Mammary epithelial cell (primary cell): ENCODE measurements at regions not wholly inside any gene's neighbourhood (a gene's known extent, or its start where the extent isn't known, plus 50 kb on each side); places are given as distances from the start of the nearest gene placed in this dataset.
"Not testable (repeated sequence)": the region's sequence is repeated elsewhere in the genome, so short reads cannot be mapped to it uniquely, and the experiment has no call there.

Source experiments
- CTCF ChIP-seq, 2 donors: IDR thresholded peaks in 1 of 2; conservative IDR thresholded peaks in 1 of 2; 2 replicates each; pipeline ENCODE4 v1.5.1; 2011 to 2012; ENCODE audit warnings: inconsistent platforms in 2 of 2, low read length in 2 of 2, mild to moderate bottlenecking in 2 of 2, control low read depth in 1 of 2, low read depth in 1 of 2; ENCODE audit not compliant: insufficient read depth in 1 of 2; ENCODE audit errors: extremely low read depth in 1 of 2
- EZH2 ChIP-seq: IDR thresholded peaks from 2 replicates; pipeline ENCODE4 v1.6.1; 2012; ENCODE audit warnings: low read length, inconsistent platforms, borderline replicate concordance

GRCh38 chr15:22196423-22196822 lies 116.1 kb downstream of the OR4M2 start:
- TF ChIP-seq CTCF (conservative IDR thresholded peaks at IDR 0.05 in 1 of 2, IDR thresholded peaks at IDR 0.05 in 1 of 2; ENCODE audit: extremely low read depth in 1 of 2, insufficient read depth in 1 of 2, low read depth in 1 of 2, low read length in 2 of 2); EZH2: not testable (repeated sequence)
